OCI-LY1 (cell line): ENCODE measurements at regions not wholly inside any gene's neighbourhood (a gene's known extent, or its start where the extent isn't known, plus 50 kb on each side); places are given as distances from the start of the nearest gene placed in this dataset.

Experiments
- H2AFZ ChIP-seq: fragments of 200-600 bp; sonication (generic), shearing (Covaris generic); 2 replicates; pipeline ENCODE4 v1.6.0; 2014; ENCODE audit warnings: antibody characterized with exemption, mild to moderate bottlenecking, low read length
- H3F3A ChIP-seq: fragments of 200-600 bp; sonication (generic), shearing (Covaris generic); 2 replicates; pipeline ENCODE4 v1.6.0; 2014; ENCODE audit warnings: mild to moderate bottlenecking, antibody characterized with exemption, low read length, moderate library complexity; ENCODE audit not compliant: insufficient read depth
- H3K27ac ChIP-seq: fragments of 200-600 bp; sonication (generic); 2 replicates; pipeline ENCODE4 v1.5.1; 2014; ENCODE audit warnings: low read length, mixed run types, mild to moderate bottlenecking, low read depth; ENCODE audit not compliant: poor library complexity, severe bottlenecking
- H3K27me3 ChIP-seq: fragments of 200-600 bp; sonication (generic); 2 replicates; pipeline ENCODE4 v1.6.0; 2014; ENCODE audit warnings: antibody characterized with exemption, mild to moderate bottlenecking, low read length, moderate library complexity; ENCODE audit not compliant: insufficient read depth
- H3K36me3 ChIP-seq: fragments of 200-600 bp; sonication (generic); 2 replicates; pipeline ENCODE4 v1.6.1; 2014; ENCODE audit warnings: mild to moderate bottlenecking, antibody characterized with exemption, low read length, moderate library complexity, mixed read lengths; ENCODE audit not compliant: insufficient read depth
- H3K4me1 ChIP-seq: fragments of 200-600 bp; sonication (generic); 2 replicates; pipeline ENCODE4 v1.5.1; 2014; ENCODE audit warnings: mild to moderate bottlenecking, low read length, moderate library complexity; ENCODE audit not compliant: insufficient read depth, severe bottlenecking
- H3K4me2 ChIP-seq: fragments of 200-600 bp; sonication (generic), shearing (Covaris generic); 2 replicates; pipeline ENCODE4 v1.6.1; 2014; ENCODE audit warnings: low read length
- H3K4me3 ChIP-seq: fragments of 200-600 bp; sonication (generic); 2 replicates; pipeline ENCODE4 v1.5.1; 2014; ENCODE audit warnings: low read length, low read depth, mild to moderate bottlenecking, mixed read lengths; ENCODE audit not compliant: poor library complexity, severe bottlenecking
- H3K79me2 ChIP-seq: fragments of 200-600 bp; shearing (Covaris generic); 2 replicates; pipeline ENCODE4 v1.6.1; 2016; ENCODE audit warnings: mixed run types, low read length, mixed read lengths; ENCODE audit not compliant: insufficient read depth
- H3K9ac ChIP-seq: fragments of 200-600 bp; sonication (generic), shearing (Covaris generic); 2 replicates; pipeline ENCODE4 v1.6.1; 2014; ENCODE audit warnings: mild to moderate bottlenecking, low read length, mixed read lengths
- H3K9me2 ChIP-seq: fragments of 200-600 bp; sonication (generic), shearing (Covaris generic); 2 replicates; pipeline ENCODE4 v1.6.1; 2014; ENCODE audit warnings: low read depth, mild to moderate bottlenecking, low read length, mixed read lengths
- H3K9me3 ChIP-seq: fragments of 200-600 bp; shearing (Covaris generic); 2 replicates; pipeline ENCODE4 v1.6.1; 2014; ENCODE audit warnings: low read length, mixed read lengths
- H4K20me1 ChIP-seq: fragments of 200-600 bp; sonication (generic), shearing (Covaris generic); 2 replicates; pipeline ENCODE4 v1.6.0; 2016; ENCODE audit warnings: mild to moderate bottlenecking, low read length; ENCODE audit not compliant: insufficient read depth
- EZH2 ChIP-seq: fragments of 200-600 bp; sonication (generic), shearing (Covaris generic); IDR thresholded peaks from 2 replicates; pipeline ENCODE4 v1.8.0; 2017; ENCODE audit warnings: borderline replicate concordance, mixed run types, mild to moderate bottlenecking, antibody characterized with exemption, low read length, moderate library complexity, mixed read lengths
- TF ChIP-seq, protein P1 (sequence below): fragments of 200-600 bp; sonication (generic), shearing (Covaris generic); IDR thresholded peaks from 2 replicates; pipeline ENCODE4 v1.5.1; 2017; ENCODE audit warnings: mild to moderate bottlenecking, antibody characterized with exemption, low read length, moderate library complexity, mixed read lengths

DNA sequence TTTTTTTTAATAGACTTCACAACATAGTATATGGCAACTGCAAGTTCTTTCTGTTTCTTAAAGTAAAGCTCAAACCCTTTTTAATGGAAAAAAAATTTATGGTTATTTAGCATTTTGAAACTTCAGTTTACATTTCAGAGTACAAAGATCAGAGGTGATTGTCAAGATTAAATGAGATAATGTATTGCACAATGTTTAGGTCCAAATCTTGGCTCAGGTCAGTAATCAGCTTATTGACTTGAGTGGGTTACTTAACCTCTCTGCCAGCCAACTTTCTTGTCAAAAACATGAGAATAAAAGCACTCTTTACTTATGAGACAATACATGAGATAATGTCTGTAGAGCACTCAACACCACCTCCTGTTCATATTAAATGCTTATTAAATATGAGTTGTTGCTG lies 345.1 kb upstream of the PTPRD start:
- Histone ChIP-seq H3K9me3 (no peaks in the 10 kb centered on the region), H3K36me3 (no peaks in the 10 kb centered on the region), H4K20me1 (no peaks in the 10 kb centered on the region), H3K4me3 (no peak overlapping the region), H3K4me2 (no peak overlapping the region), H3K27me3 (no peaks in the 10 kb centered on the region), H3K9ac (no peak overlapping the region), H2AFZ (no peak overlapping the region), H3K4me1 (no peaks in the 10 kb centered on the region), H3K9me2 (no peaks in the 10 kb centered on the region), H3K79me2 (no peaks in the 10 kb centered on the region), H3K27ac (no peak overlapping the region), H3F3A (no peaks in the 10 kb centered on the region)
- TF ChIP-seq EZH2 = no peak
- TF ChIP-seq, protein P1, sequence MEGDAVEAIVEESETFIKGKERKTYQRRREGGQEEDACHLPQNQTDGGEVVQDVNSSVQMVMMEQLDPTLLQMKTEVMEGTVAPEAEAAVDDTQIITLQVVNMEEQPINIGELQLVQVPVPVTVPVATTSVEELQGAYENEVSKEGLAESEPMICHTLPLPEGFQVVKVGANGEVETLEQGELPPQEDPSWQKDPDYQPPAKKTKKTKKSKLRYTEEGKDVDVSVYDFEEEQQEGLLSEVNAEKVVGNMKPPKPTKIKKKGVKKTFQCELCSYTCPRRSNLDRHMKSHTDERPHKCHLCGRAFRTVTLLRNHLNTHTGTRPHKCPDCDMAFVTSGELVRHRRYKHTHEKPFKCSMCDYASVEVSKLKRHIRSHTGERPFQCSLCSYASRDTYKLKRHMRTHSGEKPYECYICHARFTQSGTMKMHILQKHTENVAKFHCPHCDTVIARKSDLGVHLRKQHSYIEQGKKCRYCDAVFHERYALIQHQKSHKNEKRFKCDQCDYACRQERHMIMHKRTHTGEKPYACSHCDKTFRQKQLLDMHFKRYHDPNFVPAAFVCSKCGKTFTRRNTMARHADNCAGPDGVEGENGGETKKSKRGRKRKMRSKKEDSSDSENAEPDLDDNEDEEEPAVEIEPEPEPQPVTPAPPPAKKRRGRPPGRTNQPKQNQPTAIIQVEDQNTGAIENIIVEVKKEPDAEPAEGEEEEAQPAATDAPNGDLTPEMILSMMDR = no peak

DNA sequence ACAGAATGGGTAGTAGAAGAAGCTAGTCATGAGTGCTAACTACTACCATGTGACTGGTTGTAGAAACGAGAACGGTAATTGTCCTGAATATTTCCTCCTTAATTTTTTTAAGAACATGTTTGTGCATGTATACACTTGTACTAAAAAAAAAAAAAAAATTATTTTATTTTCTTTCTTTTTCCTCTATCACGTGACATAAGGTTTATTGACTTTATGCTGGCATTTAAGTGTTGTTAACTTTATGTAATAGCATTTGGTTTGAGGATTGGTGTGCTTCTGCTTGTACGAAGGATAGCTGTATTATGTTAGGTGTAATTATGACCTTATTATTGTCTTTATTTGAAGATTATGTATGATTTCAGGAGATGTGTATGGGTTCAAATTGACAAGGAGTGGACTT lies 349.1 kb upstream of the PTPRD start:
- Histone ChIP-seq H3K4me2 (no peak overlapping the region), H3K27me3 (no peaks in the 10 kb centered on the region), H3K79me2 (no peaks in the 10 kb centered on the region), H3K9ac (no peak overlapping the region), H3K36me3 (no peaks in the 10 kb centered on the region), H3F3A (no peaks in the 10 kb centered on the region), H3K9me2 (no peaks in the 10 kb centered on the region), H4K20me1 (no peaks in the 10 kb centered on the region), H3K4me3 (no peak overlapping the region), H2AFZ (no peak overlapping the region), H3K27ac (no peak overlapping the region), H3K9me3 (no peaks in the 10 kb centered on the region), H3K4me1 (no peaks in the 10 kb centered on the region)
- TF ChIP-seq EZH2 = no peak
- TF ChIP-seq, protein P1 = no peak

DNA sequence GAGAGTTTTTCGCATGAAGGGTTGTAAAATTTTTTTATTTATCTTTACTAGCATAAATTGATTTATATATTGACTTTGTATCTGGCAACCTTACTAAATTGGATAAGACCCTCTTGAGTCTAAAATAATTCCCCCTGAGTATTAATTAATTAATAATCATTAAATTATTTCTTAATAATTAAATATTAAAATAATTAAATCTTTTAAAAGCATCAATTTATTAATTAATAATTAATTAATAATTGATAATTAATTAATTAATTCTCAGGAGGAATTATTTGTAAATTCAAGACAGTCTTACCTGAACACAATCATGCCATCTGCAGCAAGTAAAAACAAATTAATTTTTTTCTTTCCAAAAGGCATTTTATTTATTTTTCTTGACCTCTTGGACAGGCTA lies 370.4 kb upstream of the PTPRD start:
- no peak overlapping the region for H3K4me3 ChIP-seq
- H3F3A ChIP-seq = no peaks in the 10 kb centered on the region
- H2AFZ ChIP-seq = no peak overlapping the region
- H4K20me1 ChIP-seq = no peaks in the 10 kb centered on the region
- H3K4me1 ChIP-seq = no peaks in the 10 kb centered on the region
- H3K27me3 ChIP-seq = no peaks in the 10 kb centered on the region
- no peak overlapping the region for H3K4me2 ChIP-seq
- no peak overlapping the region for H3K9ac ChIP-seq
- no peaks in the 10 kb centered on the region for H3K79me2 ChIP-seq
- no peaks in the 10 kb centered on the region for H3K9me2 ChIP-seq
- TF ChIP-seq EZH2 = no peak
- TF ChIP-seq, protein P1 = no peak
- no peaks in the 10 kb centered on the region for H3K9me3 ChIP-seq
- no peak overlapping the region for H3K27ac ChIP-seq
- no peaks in the 10 kb centered on the region for H3K36me3 ChIP-seq
